HEK293 (cell line): ENCODE measurements at regions not wholly inside any gene's neighbourhood (a gene's known extent, or its start where the extent isn't known, plus 50 kb on each side); places are given as distances from the start of the nearest gene placed in this dataset.

Source experiments
- CTCF ChIA-PET: fragments of 350-600 bp; formaldehyde crosslinking; extraction: SDS; loops from one replicate; lab custom pipeline; 2021; ENCODE audit warnings: antibody characterized with exemption; lab: Yijun Ruan, JAX
- POLR2A ChIA-PET: fragments of 300-600 bp; formaldehyde crosslinking; extraction: SDS; loops from one replicate; lab custom pipeline; 2020; ENCODE audit warnings: antibody characterized with exemption, inconsistent platforms; lab: Yijun Ruan, JAX
- H3K27ac ChIP-seq: fragments of 200-500 bp; sonication (Bioruptor generic); 2 replicates; pipeline ENCODE4 v1.5.1; 2014; ENCODE audit warnings: low read depth, low read length, control low read depth, inconsistent platforms; ENCODE audit errors: extremely low read depth
- H3K36me3 ChIP-seq, 2 experiments: fragments of 200-500 bp in 1 of 2; sonication (Bioruptor generic) in 1 of 2; 1 replicate in 1 of 2; 2 replicates in 1 of 2; pipeline ENCODE4 v1.5.1; 2014 to 2017; ENCODE audit warnings: inconsistent platforms in 2 of 2, low read length in 2 of 2; ENCODE audit not compliant: control insufficient read depth in 2 of 2, insufficient read depth in 1 of 2
- H3K4me1 ChIP-seq: fragments of 200-500 bp; sonication (Bioruptor generic); 2 replicates; pipeline ENCODE4 v1.5.1; 2014; ENCODE audit warnings: mild to moderate bottlenecking, low read length, inconsistent platforms; ENCODE audit not compliant: control insufficient read depth, insufficient read depth
- H3K4me3 ChIP-seq: 2 replicates; pipeline ENCODE4 v1.5.1; 2011; ENCODE audit warnings: low read depth, mild to moderate bottlenecking, control low read depth, low read length, moderate library complexity
- H3K9me3 ChIP-seq: fragments of 200-500 bp; sonication (Bioruptor generic); 2 replicates; pipeline ENCODE4 v1.5.1; 2014; ENCODE audit warnings: low read depth, low read length, inconsistent platforms; ENCODE audit not compliant: control insufficient read depth, insufficient read depth
- CTCF ChIP-seq: fragments of 450-650 bp; formaldehyde crosslinking; IDR thresholded peaks from 2 replicates; pipeline ENCODE4 v1.5.1; 2016; ENCODE audit warnings: missing biosample characterization, missing genetic modification characterization
- ELK4 ChIP-seq: IDR thresholded peaks from 2 replicates; pipeline ENCODE4 v1.6.1; 2011; ENCODE audit warnings: mild to moderate bottlenecking, low read depth, low read length, borderline replicate concordance
- HOXA7 ChIP-seq: sonication (generic); formaldehyde crosslinking; IDR thresholded peaks from 2 replicates; pipeline ENCODE4 v1.8.1; 2022; ENCODE audit warnings: missing genetic modification reagents, borderline replicate concordance
- KLF10 ChIP-seq: fragments of 450-650 bp; IDR thresholded peaks from 2 replicates; pipeline ENCODE4 v1.5.1; 2018; ENCODE audit warnings: missing biosample characterization, mild to moderate bottlenecking, missing genetic modification characterization
- OVOL3 ChIP-seq: fragments of 450-650 bp; formaldehyde crosslinking; IDR thresholded peaks from 2 replicates; pipeline ENCODE4 v1.5.1; 2016; ENCODE audit warnings: missing biosample characterization, missing genetic modification characterization
- SP3 ChIP-seq: fragments of 450-650 bp; formaldehyde crosslinking; IDR thresholded peaks from 2 replicates; pipeline ENCODE4 v1.5.1; 2016; ENCODE audit warnings: missing biosample characterization, missing genetic modification characterization
- TCF7L2 ChIP-seq: IDR thresholded peaks from 2 replicates; pipeline ENCODE4 v1.6.1; 2011; ENCODE audit warnings: low read depth, mild to moderate bottlenecking, inconsistent platforms, low read length, moderate library complexity, borderline replicate concordance
- TSHZ1 ChIP-seq: fragments of 450-650 bp; formaldehyde crosslinking; IDR thresholded peaks from 2 replicates; pipeline ENCODE4 v1.5.1; 2016; ENCODE audit warnings: missing biosample characterization, missing genetic modification characterization, borderline replicate concordance
- ZFP3 ChIP-seq: fragments of 450-650 bp; formaldehyde crosslinking; IDR thresholded peaks from 2 replicates; pipeline ENCODE4 v1.5.1; 2016; ENCODE audit warnings: low read depth, missing biosample characterization, missing genetic modification characterization
- ZNF184 ChIP-seq: fragments of 450-650 bp; IDR thresholded peaks from 2 replicates; pipeline ENCODE4 v1.5.1; 2018; ENCODE audit warnings: missing biosample characterization, mild to moderate bottlenecking, missing genetic modification characterization
- ZNF24 ChIP-seq: fragments of 450-650 bp; formaldehyde crosslinking; IDR thresholded peaks from 2 replicates; pipeline ENCODE4 v1.5.1; 2016; ENCODE audit warnings: missing biosample characterization, missing genetic modification characterization
- ZNF404 ChIP-seq: fragments of 450-650 bp; formaldehyde crosslinking; IDR thresholded peaks from 2 replicates; pipeline ENCODE4 v1.5.1; 2017; ENCODE audit warnings: missing biosample characterization, missing genetic modification characterization
- ZNF530 ChIP-seq: fragments of 450-650 bp; formaldehyde crosslinking; IDR thresholded peaks from 2 replicates; pipeline ENCODE4 v1.5.1; 2016; ENCODE audit warnings: low read depth, missing biosample characterization, missing genetic modification characterization
- ZNF544 ChIP-seq: fragments of 450-650 bp; formaldehyde crosslinking; IDR thresholded peaks from 2 replicates; pipeline ENCODE4 v1.5.0; 2017; ENCODE audit warnings: missing biosample characterization, missing genetic modification characterization
- ZNF658 ChIP-seq: fragments of 450-650 bp; formaldehyde crosslinking; IDR thresholded peaks from 2 replicates; pipeline ENCODE4; 2016; ENCODE audit warnings: missing biosample characterization, missing genetic modification characterization
- ZSCAN18 ChIP-seq: fragments of 450-650 bp; formaldehyde crosslinking; IDR thresholded peaks from 2 replicates; pipeline ENCODE4 v1.5.1; 2016; ENCODE audit warnings: missing biosample characterization, missing genetic modification characterization
- TF ChIP-seq, protein P1 (sequence below): fragments of 450-650 bp; formaldehyde crosslinking; IDR thresholded peaks from 2 replicates; pipeline ENCODE4 v1.5.1; 2016; ENCODE audit warnings: missing biosample characterization, missing genetic modification characterization
- TF ChIP-seq, protein P2 (sequence below): fragments of 450-650 bp; formaldehyde crosslinking; IDR thresholded peaks from 2 replicates; pipeline ENCODE4 v1.5.1; 2016; ENCODE audit warnings: missing biosample characterization, missing genetic modification characterization
- TF ChIP-seq, protein P3 (sequence below): fragments of 450-650 bp; formaldehyde crosslinking; IDR thresholded peaks from 2 replicates; pipeline ENCODE4 v1.5.1; 2016; ENCODE audit warnings: missing biosample characterization, missing genetic modification characterization

DNA sequence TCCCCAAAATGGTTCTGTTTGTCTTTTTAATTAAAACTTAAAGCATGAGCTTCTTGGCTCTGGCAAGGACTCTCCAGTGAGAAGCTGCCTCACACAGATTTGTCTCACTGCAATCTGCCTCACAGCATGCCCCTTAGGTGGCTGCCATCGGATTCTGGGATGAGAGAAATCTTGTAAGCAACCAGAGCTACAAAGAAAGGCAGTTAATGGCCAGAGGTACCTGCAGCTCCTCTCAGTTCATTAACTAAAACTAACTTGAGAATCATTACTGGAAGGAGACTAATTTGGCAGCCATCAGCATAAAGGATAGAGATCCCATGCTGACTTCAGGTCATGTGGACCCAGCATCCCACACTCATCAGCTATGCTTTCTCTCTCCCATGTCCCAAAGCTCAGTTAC lies 220.6 kb upstream of the DMAC1 start:
- Histone ChIP-seq H3K4me3 (no peak overlapping the region), H3K9me3 (no peaks in the 10 kb centered on the region), H3K36me3 (no peaks in the 10 kb centered on the region), H3K27ac (no peak overlapping the region), H3K4me1 (no peaks in the 10 kb centered on the region)
- ChIA-PET POLR2A (no interaction called here), CTCF (interaction anchor here (0.6 kb wide), 1 partner anchor 14 kb away, joined by 3 read pairs; no protein-coding TSS in a partner anchor)
- no peak for TF ChIP-seq ZNF544 (tag by site-specific recombination)
- TF ChIP-seq ELK4, result no peak
- no peak for TF ChIP-seq KLF10 (tag by site-specific recombination)
- TF ChIP-seq ZNF184 (tag by site-specific recombination), result no peak
- no peak for TF ChIP-seq SP3
- no peak for TF ChIP-seq ZNF530 (tag by site-specific recombination)
- no peak for TF ChIP-seq ZFP3 (tag by site-specific recombination)
- TF ChIP-seq, protein P1, sequence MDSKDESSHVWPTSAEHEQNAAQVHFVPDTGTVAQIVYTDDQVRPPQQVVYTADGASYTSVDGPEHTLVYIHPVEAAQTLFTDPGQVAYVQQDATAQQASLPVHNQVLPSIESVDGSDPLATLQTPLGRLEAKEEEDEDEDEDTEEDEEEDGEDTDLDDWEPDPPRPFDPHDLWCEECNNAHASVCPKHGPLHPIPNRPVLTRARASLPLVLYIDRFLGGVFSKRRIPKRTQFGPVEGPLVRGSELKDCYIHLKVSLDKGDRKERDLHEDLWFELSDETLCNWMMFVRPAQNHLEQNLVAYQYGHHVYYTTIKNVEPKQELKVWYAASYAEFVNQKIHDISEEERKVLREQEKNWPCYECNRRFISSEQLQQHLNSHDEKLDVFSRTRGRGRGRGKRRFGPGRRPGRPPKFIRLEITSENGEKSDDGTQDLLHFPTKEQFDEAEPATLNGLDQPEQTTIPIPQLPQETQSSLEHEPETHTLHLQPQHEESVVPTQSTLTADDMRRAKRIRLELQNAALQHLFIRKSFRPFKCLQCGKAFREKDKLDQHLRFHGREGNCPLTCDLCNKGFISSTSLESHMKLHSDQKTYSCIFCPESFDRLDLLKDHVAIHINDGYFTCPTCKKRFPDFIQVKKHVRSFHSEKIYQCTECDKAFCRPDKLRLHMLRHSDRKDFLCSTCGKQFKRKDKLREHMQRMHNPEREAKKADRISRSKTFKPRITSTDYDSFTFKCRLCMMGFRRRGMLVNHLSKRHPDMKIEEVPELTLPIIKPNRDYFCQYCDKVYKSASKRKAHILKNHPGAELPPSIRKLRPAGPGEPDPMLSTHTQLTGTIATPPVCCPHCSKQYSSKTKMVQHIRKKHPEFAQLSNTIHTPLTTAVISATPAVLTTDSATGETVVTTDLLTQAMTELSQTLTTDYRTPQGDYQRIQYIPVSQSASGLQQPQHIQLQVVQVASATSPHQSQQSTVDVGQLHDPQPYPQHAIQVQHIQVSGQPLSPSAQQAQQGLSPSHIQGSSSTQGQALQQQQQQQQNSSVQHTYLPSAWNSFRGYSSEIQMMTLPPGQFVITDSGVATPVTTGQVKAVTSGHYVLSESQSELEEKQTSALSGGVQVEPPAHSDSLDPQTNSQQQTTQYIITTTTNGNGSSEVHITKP, result no peak
- TF ChIP-seq ZNF24 (tag by site-specific recombination), result no peak
- no peak for TF ChIP-seq TSHZ1 (tag by site-specific recombination)
- TF ChIP-seq HOXA7 (CRISPR knock-in tag), result no peak
- TF ChIP-seq TCF7L2, result no peak
- TF ChIP-seq, protein P2, sequence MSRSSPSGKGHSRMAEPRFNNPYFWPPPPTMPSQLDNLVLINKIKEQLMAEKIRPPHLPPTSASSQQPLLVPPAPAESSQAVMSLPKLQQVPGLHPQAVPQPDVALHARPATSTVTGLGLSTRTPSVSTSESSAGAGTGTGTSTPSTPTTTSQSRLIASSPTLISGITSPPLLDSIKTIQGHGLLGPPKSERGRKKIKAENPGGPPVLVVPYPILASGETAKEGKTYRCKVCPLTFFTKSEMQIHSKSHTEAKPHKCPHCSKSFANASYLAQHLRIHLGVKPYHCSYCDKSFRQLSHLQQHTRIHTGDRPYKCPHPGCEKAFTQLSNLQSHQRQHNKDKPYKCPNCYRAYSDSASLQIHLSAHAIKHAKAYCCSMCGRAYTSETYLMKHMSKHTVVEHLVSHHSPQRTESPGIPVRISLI (tag by site-specific recombination), result no peak
- TF ChIP-seq ZNF404 (tag by site-specific recombination), result no peak
- TF ChIP-seq CTCF, result no peak
- TF ChIP-seq ZSCAN18 (tag by site-specific recombination), result no peak
- no peak for TF ChIP-seq ZNF658 (tag by site-specific recombination)
- TF ChIP-seq OVOL3 (tag by site-specific recombination), result no peak
- TF ChIP-seq, protein P3, sequence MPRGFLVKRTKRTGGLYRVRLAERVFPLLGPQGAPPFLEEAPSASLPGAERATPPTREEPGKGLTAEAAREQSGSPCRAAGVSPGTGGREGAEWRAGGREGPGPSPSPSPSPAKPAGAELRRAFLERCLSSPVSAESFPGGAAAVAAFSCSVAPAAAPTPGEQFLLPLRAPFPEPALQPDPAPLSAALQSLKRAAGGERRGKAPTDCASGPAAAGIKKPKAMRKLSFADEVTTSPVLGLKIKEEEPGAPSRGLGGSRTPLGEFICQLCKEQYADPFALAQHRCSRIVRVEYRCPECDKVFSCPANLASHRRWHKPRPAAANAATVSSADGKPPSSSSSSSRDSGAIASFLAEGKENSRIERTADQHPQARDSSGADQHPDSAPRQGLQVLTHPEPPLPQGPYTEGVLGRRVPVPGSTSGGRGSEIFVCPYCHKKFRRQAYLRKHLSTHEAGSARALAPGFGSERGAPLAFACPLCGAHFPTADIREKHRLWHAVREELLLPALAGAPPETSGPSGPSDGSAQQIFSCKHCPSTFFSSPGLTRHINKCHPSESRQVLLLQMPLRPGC (tag by site-specific recombination), result no peak
